HK-2 (cell line): ENCODE measurements at regions not wholly inside any gene's neighbourhood (a gene's known extent, or its start where the extent isn't known, plus 50 kb on each side); places are given as distances from the start of the nearest gene placed in this dataset.
"Not testable (repeated sequence)": the region's sequence is repeated elsewhere in the genome, so short reads cannot be mapped to it uniquely, and the experiment has no call there.

Experiments used
- DNase-seq: peaks from one replicate; pipeline ENCODE4 v3.0.0-alpha.2; 2018; ENCODE audit not compliant: unreplicated experiment

- DNase-seq: no peak
Observed at GRCh38 chrX:122555925-122556324, 628.2 kb upstream of the GRIA3 start.

- DNase-seq: no peak
Observed at GRCh38 chrX:122565952-122566351, 618.1 kb upstream of the GRIA3 start.

GRCh38 chrX:122566401-122566800 lies 617.7 kb upstream of the GRIA3 start:
- no peak for DNase-seq

- no peak for DNase-seq
Observed at GRCh38 chrX:122567911-122568310, 616.2 kb upstream of the GRIA3 start.

- no peak for DNase-seq
Observed at GRCh38 chrX:122572461-122572860, 611.6 kb upstream of the GRIA3 start.

GRCh38 chrX:122579036-122579435 lies 605.0 kb upstream of the GRIA3 start:
- no peak for DNase-seq

GRCh38 chrX:122579526-122579925 lies 604.6 kb upstream of the GRIA3 start:
- no peak for DNase-seq

GRCh38 chrX:122582280-122582974 lies 601.7 kb upstream of the GRIA3 start:
- DNase-seq: no peak

- DNase-seq: no peak
Observed at GRCh38 chrX:122582975-122583305, 601.1 kb upstream of the GRIA3 start.

GRCh38 chrX:122583551-122583950 lies 600.5 kb upstream of the GRIA3 start:
- no peak for DNase-seq

- no peak for DNase-seq
Observed at GRCh38 chrX:122584981-122585380, 599.1 kb upstream of the GRIA3 start.

- DNase-seq: no peak
Observed at GRCh38 chrX:122586831-122587230, 597.2 kb upstream of the GRIA3 start.

- no peak for DNase-seq
Observed at GRCh38 chrX:122591546-122591945, 592.5 kb upstream of the GRIA3 start.

GRCh38 chrX:122596998-122597397 lies 587.1 kb upstream of the GRIA3 start:
- DNase-seq: no peak

- DNase-seq: no peak
Observed at GRCh38 chrX:122622795-122623194, 561.3 kb upstream of the GRIA3 start.

GRCh38 chrX:122625239-122625638 lies 558.8 kb upstream of the GRIA3 start:
- no peak for DNase-seq

GRCh38 chrX:122625821-122626220 lies 558.3 kb upstream of the GRIA3 start:
- no peak for DNase-seq

- no peak for DNase-seq
Observed at GRCh38 chrX:122626871-122627270, 557.2 kb upstream of the GRIA3 start.

- DNase-seq: no peak
Observed at GRCh38 chrX:122641136-122641535, 542.9 kb upstream of the GRIA3 start.

- DNase-seq: no peak
Observed at GRCh38 chrX:122641826-122642225, 542.3 kb upstream of the GRIA3 start.

- not testable (repeated sequence) for DNase-seq
Observed at GRCh38 chrX:122655256-122655655, 528.8 kb upstream of the GRIA3 start.

GRCh38 chrX:122666601-122667000 lies 517.5 kb upstream of the GRIA3 start:
- DNase-seq: no peak

GRCh38 chrX:122667667-122668066 lies 516.4 kb upstream of the GRIA3 start:
- DNase-seq: no peak

- no peak for DNase-seq
Observed at GRCh38 chrX:122703762-122704161, 480.3 kb upstream of the GRIA3 start.
